ENCODE measurements at regions not wholly inside any gene's neighbourhood (a gene's known extent, or its start where the extent isn't known, plus 50 kb on each side); places are given as distances from the start of the nearest gene placed in this dataset.

- intact Hi-C loops (cut with micrococcal nuclease), result no loop called here
- H3K4me3 ChIP-seq (ENCODE audit: low read length), result no peak overlapping the region
- H3K27ac Mint-ChIP-seq, result no peak overlapping the region
- H3K4me1 ChIP-seq (ENCODE audit: control insufficient read depth, insufficient read depth, low read length), result no peaks in the 10 kb centered on the region
- ATAC-seq, result no peak
- H3K27me3 Mint-ChIP-seq (ENCODE audit: low read depth in 2 of 2), result no peaks in the 10 kb centered on the region
- DNase-seq, result no peak
- peaks cover 6% of the 10 kb centered on the region for H3K9me3 ChIP-seq (ENCODE audit: control insufficient read depth, insufficient read depth, low read length)
- H3K36me3 Mint-ChIP-seq, result no peaks in the 10 kb centered on the region
- H3K4me1 Mint-ChIP-seq, result no peaks in the 10 kb centered on the region
- TF ChIP-seq CTCF (IDR thresholded peaks at IDR 0.05), result no peak
- H3K4me3 Mint-ChIP-seq, result no peak overlapping the region
- no peaks in the 10 kb centered on the region for H3K36me3 ChIP-seq (ENCODE audit: control insufficient read depth, insufficient read depth, low read length)
- WGBS (ENCODE audit: insufficient coverage), result 90% methylated on average over 1 of the region's 4 CpGs
- H3K27ac ChIP-seq (ENCODE audit: low read length), result no peak overlapping the region
- H3K27me3 ChIP-seq (ENCODE audit: control insufficient read depth, insufficient read depth, low read length), result no peaks in the 10 kb centered on the region
- H3K9me3 Mint-ChIP-seq, result peaks cover 6 to 7% of the 10 kb centered on the region in 2 donors
Measured at GRCh38 chr11:42249401-42249800, 789.9 kb upstream of the LRRC4C start.

GRCh38 chr11:42249956-42250355, 790.5 kb upstream of the LRRC4C start:
- H3K27ac ChIP-seq (ENCODE audit: low read length), result no peak overlapping the region
- no peak for TF ChIP-seq CTCF (IDR thresholded peaks at IDR 0.05)
- intact Hi-C loops (cut with micrococcal nuclease), result no loop called here
- DNase-seq (no peak), ATAC-seq (no peak)
- H3K27me3 Mint-ChIP-seq (ENCODE audit: low read depth in 2 of 2), result no peaks in the 10 kb centered on the region
- H3K9me3 Mint-ChIP-seq, result peaks cover 5 to 7% of the 10 kb centered on the region in 2 donors
- no peaks in the 10 kb centered on the region for H3K27me3 ChIP-seq (ENCODE audit: control insufficient read depth, insufficient read depth, low read length)
- H3K4me1 Mint-ChIP-seq, result no peaks in the 10 kb centered on the region
- WGBS (ENCODE audit: insufficient coverage), result 82% methylated on average over 2 of the region's 2 CpGs
- H3K27ac Mint-ChIP-seq, result no peak overlapping the region
- H3K36me3 ChIP-seq (ENCODE audit: control insufficient read depth, insufficient read depth, low read length), result no peaks in the 10 kb centered on the region
- H3K4me1 ChIP-seq (ENCODE audit: control insufficient read depth, insufficient read depth, low read length), result no peaks in the 10 kb centered on the region
- no peaks in the 10 kb centered on the region for H3K36me3 Mint-ChIP-seq
- peaks cover 6% of the 10 kb centered on the region for H3K9me3 ChIP-seq (ENCODE audit: control insufficient read depth, insufficient read depth, low read length)
- H3K4me3 Mint-ChIP-seq, result no peak overlapping the region
- no peak overlapping the region for H3K4me3 ChIP-seq (ENCODE audit: low read length)

GRCh38 chr11:42251984-42252383, 792.5 kb upstream of the LRRC4C start:
- Mint-ChIP-seq H3K36me3 (no peaks in the 10 kb centered on the region), H3K4me1 (no peaks in the 10 kb centered on the region), H3K27ac (no peak overlapping the region), H3K27me3 (ENCODE audit: low read depth in 2 of 2) (no peaks in the 10 kb centered on the region), H3K4me3 (no peak overlapping the region), H3K9me3 (peaks cover 10 to 19% of the 10 kb centered on the region in 2 donors)
- no peaks in the 10 kb centered on the region for H3K27me3 ChIP-seq (ENCODE audit: control insufficient read depth, insufficient read depth, low read length)
- ATAC-seq (no peak), DNase-seq (no peak)
- H3K27ac ChIP-seq (ENCODE audit: low read length), result no peak overlapping the region
- peaks cover 6% of the 10 kb centered on the region for H3K9me3 ChIP-seq (ENCODE audit: control insufficient read depth, insufficient read depth, low read length)
- no peaks in the 10 kb centered on the region for H3K36me3 ChIP-seq (ENCODE audit: control insufficient read depth, insufficient read depth, low read length)
- H3K4me1 ChIP-seq (ENCODE audit: control insufficient read depth, insufficient read depth, low read length), result no peaks in the 10 kb centered on the region
- intact Hi-C loops (cut with micrococcal nuclease), result no loop called here
- WGBS (ENCODE audit: insufficient coverage), result 45% methylated on average over 1 of the region's 2 CpGs
- no peak for TF ChIP-seq CTCF (IDR thresholded peaks at IDR 0.05)
- H3K4me3 ChIP-seq (ENCODE audit: low read length), result no peak overlapping the region

GRCh38 chr11:42253156-42253555, 793.7 kb upstream of the LRRC4C start:
- ATAC-seq, result no peak
- DNase-seq, result no peak
- no peak overlapping the region for H3K27ac Mint-ChIP-seq
- WGBS (ENCODE audit: insufficient coverage), result 11% methylated on average over 3 of the region's 3 CpGs
- H3K27me3 Mint-ChIP-seq (ENCODE audit: low read depth in 2 of 2), result no peaks in the 10 kb centered on the region
- H3K4me3 ChIP-seq (ENCODE audit: low read length), result no peak overlapping the region
- no peaks in the 10 kb centered on the region for H3K27me3 ChIP-seq (ENCODE audit: control insufficient read depth, insufficient read depth, low read length)
- H3K4me3 Mint-ChIP-seq, result no peak overlapping the region
- no peaks in the 10 kb centered on the region for H3K4me1 ChIP-seq (ENCODE audit: control insufficient read depth, insufficient read depth, low read length)
- H3K36me3 ChIP-seq (ENCODE audit: control insufficient read depth, insufficient read depth, low read length), result no peaks in the 10 kb centered on the region
- H3K36me3 Mint-ChIP-seq, result no peaks in the 10 kb centered on the region
- H3K9me3 Mint-ChIP-seq, result peaks cover 10 to 17% of the 10 kb centered on the region in 2 donors
- H3K9me3 ChIP-seq (ENCODE audit: control insufficient read depth, insufficient read depth, low read length), result peaks cover 6% of the 10 kb centered on the region
- intact Hi-C loops (cut with micrococcal nuclease), result no loop called here
- TF ChIP-seq CTCF (IDR thresholded peaks at IDR 0.05), result no peak
- no peak overlapping the region for H3K27ac ChIP-seq (ENCODE audit: low read length)
- H3K4me1 Mint-ChIP-seq, result no peaks in the 10 kb centered on the region

Data from natural killer cell (primary cell).